Activated CD4-positive, CD25-positive, alpha-beta regulatory T cell treated with anti-CD3 and anti-CD28 coated beads, Interleukin-2, amount 50 U/mL, for 24 hours (primary cell): ENCODE measurements at regions not wholly inside any gene's neighbourhood (a gene's known extent, or its start where the extent isn't known, plus 50 kb on each side); places are given as distances from the start of the nearest gene placed in this dataset.
"Not testable (repeated sequence)": the region's sequence is repeated elsewhere in the genome, so short reads cannot be mapped to it uniquely, and the experiment has no call there.

Experiments
- ATAC-seq, 2 donors: fragments of 150-1000 bp; cut with Tn5 transposase; one replicate each; pipeline ENCODE4 v1.10.0; 2021; ENCODE audit warnings: mild to moderate bottlenecking in 1 of 2, moderate library complexity in 1 of 2

DNA sequence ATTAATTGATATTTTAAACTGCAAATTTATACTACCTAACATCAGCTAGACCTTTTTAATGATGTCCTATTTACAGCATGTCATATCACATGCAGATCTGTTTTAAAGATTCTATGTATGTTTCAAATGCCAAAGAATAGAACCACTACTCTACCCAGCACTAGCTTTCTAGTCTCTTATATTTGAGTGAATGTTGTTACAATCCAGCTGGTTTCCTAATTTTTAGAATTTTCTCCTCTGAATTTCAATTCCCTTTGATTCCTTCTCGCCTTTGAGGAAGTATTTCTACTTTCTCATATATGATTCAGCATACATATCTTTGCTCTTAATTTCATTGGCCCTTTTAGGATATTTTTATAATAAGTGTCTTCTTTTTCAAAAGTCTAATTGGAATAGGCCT is 841.9 kb downstream of the TMTC2 start:
- no peak for ATAC-seq

DNA sequence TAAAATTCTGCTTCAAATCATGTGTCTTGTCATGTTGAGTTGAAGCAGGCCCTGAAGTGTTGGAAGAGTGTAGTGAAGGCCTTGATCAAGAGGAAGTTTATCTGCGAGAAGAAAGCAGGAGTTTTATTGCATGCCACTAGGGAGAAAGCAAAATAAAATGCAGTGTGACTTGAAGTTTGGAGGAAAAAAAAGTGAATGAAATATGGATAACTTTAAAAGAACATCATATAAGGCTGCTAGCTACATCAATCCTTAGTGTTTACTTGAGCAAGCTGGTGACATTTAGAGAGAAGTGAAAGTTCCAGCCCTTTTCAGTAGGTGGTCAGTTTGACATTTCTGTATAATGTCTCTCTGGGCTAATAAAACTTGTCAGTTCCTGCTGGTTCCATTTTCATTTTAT is 841.1 kb downstream of the TMTC2 start:
- no peak for ATAC-seq

DNA sequence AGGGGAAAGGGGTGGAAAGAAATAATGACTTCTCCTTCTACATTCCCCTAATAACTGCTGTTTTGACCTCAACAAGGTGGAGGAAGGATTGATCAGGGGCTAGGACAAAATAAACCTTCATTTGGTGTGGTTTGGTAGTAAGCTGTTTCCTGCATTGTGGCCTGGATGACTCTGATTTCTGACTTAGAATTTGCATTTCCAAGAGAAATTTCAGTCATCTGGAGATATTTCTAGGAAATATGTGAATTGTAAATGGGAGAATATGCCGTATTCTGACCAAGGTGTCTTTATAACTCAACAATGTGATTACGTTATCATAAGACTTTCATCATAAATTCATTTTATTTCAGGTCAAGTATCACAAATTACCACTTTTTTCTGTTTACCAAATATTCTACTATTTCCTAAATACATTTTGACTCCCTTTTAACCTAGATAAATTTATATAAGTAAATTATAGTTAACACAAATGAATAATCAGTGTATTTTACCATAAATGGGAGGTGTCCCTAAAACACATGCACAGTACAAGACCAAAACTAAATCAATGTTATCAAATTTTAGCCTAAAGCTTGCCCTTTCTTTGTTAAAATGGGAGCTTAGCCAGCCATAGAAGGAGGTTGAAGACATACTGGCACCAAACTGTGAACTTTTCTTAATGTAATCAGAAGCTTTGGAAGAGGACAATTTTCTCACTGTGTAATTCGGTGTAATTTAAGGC is 828.8 kb downstream of the TMTC2 start:
- ATAC-seq = no peak

DNA sequence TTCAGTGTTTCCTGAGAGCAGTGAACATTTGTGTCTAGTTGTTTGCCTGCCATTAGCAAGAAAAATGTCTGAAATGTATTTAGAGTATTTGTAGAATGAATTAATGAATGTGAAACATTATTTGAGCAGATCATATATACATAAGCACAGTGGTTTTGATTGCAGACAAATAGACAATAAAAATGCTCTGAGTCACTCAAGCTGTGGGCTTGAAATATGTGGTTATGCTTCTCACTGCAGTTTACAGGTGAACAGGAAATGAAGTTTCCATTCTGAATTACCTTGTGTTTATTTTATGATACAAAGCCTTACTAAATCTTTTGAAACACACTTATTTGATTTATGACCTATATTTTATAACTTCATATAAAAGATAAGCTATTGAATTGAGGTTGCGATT is 827.7 kb downstream of the TMTC2 start:
- no peak for ATAC-seq

DNA sequence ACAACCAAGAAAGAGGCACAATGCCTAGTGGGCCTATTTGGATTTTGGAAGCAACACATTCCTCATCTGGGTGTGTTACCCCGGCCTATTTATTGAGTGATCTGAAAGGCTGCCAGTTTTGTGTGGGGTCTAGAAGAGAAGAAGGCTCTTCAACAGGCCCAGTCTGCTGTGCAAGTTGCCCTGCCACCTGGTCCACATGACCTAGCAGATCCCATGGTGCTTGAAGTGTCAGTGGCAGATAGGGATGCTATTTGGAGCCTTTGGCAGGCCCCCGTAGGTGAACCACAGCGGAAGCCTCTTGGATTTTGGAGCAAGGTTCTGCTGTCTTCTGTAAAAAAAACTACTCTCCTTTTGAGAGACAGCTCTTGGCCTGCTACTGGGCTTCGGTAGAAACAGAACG is 820.1 kb downstream of the TMTC2 start:
- ATAC-seq = no peak

DNA sequence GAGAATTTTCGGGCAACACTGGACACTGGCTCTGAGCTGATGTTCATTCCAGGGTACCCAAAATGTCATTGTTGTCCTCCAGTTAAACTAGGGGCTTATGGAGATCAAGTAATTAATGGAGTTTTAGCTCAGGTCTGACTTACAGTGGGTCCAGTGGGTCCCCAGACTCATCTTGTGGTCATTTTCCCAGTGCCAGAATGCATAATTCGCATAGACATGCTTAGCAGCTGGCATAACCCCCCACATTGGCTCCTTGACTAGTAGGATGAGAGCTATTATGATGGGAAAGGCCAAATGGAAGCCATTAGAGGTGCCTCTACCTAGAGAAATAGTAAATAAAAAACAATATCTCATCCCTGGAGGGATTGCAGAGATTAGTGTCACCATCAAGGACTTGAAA is 818.9 kb downstream of the TMTC2 start:
- no peak for ATAC-seq

DNA sequence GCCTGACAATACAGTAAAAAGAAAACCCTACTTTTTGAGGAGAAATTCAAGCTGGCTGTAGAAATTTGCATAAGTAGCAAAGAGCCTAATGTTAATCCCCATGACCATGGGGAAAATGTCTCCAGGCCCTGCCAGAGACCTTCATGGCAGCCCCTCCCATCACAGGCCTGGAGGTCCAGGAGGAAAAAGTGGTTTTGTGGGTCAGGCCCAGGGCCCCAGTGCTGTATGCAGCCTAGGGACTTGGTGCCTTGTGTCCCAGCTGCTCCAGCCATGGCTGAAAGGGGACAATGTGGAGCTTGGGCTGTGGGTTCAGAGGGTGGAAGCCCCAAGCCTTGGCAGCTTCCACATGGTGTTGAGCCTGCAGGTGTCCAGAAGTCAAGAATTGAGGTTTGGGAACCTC is 813.2 kb downstream of the TMTC2 start:
- not testable (repeated sequence) for ATAC-seq

DNA sequence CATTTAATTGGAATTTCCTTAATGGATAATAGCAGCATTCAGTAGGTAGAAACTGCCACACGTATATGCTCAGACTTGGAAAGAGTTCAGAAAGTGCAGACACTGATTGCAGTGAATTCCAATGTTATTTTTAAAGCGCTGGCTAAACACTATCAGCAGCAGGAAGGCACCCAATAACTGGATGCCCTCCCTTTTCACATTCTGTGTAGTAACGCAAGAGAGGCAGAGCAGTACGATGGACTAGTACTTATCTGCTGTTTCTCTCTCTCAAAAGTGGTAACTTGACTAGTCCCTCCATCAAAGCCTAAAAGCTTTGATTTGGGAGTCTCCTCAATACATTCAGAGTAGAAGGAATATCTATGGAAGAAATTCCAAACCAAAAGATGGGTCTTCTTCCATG is 791.0 kb downstream of the TMTC2 start:
- ATAC-seq = no peak

DNA sequence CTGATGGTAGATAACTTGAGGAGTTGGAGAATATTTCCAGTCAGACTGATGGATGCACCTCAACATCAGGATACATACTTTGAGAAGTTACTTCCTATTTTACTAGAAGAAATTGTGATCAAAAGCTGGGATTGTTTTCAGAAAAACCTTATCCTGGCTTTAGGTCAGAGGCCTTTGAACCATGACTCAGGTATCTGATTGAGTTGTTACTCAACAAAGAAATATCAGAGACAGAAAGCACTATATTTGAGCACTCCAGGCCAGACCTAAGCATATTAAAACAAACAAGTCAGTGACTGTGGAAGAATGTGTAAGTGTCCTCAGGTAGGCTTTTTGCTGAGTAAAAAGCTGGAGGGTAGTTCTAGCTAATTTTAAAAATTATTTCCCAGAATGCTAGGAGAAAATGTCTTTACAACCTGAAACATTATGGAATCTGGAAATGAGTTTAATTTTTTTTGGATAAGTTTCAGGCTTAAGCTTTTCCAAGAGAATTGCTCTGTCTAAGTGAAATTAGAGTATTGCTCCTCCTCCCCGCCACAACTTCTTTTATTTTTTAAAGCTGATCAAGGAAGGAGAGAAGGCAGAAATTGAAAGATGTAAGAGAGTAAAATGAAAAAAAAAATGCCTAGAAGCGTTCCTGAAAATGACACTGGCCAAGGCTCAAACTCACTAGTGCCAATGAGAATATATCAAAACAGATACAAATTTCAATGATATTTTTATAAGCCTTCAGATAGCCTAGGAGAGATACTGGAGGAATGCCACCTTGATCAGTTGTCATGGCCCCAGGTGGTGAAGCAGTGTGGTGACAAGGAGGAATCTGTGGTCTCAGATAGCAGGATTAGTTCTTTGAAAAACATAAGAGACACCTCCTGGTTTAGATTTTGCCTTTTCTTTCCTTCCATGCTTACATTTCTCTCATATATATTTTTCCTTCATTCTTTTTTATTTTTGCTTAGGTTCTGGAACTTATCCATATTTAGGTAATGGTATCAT is 790.3 kb downstream of the TMTC2 start:
- no peak for ATAC-seq

DNA sequence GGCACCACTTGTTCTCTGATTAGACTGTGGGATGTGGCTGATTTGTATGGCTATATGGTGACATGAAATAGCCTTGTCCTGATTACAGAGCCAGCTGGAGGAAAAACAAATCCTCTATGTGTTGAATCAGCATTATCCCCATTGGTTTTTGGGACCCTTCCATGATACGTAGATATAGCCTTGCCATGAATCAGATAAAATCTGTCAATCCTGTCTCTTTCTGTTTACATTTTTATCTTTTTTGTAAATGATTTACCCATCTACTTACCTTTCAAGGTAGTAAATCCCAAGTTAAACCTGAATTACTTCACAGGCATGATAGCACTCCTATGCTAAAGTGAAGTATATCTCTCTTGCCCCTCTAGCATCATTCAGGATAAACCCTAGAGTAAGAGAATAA is 789.3 kb downstream of the TMTC2 start:
- no peak for ATAC-seq

DNA sequence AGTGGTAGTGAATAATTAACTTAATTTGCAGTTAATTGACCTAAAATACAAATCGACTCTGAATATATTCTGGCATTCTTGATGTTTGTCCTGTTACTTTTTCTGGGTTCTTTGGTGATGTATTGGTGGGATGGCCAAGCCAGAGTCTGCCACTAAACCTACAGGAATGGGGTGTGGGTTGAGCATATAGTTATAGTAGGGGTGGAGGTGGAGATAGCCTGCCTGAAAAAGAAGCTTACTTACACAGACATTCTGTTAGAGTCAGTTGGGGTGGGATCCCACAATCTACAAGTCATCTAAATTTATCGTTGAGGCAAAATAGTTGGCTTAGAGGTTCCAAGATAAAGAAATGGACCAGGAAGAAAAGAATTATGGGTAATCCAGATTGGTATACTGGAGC is 787.7 kb downstream of the TMTC2 start:
- no peak for ATAC-seq

DNA sequence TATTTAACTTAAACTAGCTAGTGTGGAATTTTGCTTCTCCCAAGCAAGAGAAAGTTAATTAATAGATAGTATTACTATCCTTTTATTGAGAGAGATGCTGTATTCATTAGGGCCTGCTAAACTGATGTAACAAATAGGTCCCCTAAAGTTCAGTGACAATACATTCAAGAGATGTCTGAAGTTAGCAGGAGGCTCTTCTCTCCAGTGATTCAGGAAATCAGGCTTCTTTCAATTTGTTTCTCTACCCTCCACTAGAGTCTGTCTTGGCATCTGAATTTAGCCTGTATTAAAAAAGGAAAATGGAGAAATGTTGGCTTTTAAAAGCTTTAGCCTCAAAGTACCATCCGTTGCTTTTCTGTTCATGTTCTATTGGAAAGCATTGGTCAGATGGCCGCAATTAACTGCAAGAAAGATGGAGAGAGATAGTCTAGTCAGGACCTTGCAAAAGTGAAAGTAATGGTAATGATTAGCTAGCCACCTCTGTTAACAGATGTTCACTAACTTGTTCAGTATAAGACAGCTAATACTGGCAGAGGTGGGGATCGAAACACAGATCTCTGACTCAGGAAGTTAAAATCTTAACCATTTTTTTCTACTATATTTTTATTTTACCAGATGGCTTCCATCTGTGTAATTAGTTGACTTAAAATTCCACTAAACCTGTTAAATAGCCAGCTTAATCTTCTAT is 786.8 kb downstream of the TMTC2 start:
- ATAC-seq = no peak

DNA sequence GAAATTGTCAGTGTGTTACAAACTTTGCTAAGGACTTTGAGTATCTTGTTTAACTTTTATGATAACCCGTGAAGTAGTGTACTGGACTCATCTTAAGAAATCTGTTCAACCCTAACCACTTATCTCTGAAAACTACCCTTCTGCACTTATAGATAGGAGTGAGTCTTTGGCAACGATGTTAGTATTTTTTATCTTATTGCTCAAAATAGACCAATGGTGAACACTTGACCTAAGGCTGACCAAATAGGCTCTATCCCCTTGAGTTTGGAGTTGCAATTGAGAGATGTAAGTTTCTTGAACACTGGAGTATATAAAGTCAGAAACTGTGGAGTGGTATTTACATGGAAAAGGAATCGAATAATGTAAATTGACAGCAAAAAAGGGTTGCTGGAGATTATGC is 786.1 kb downstream of the TMTC2 start:
- ATAC-seq = no peak

DNA sequence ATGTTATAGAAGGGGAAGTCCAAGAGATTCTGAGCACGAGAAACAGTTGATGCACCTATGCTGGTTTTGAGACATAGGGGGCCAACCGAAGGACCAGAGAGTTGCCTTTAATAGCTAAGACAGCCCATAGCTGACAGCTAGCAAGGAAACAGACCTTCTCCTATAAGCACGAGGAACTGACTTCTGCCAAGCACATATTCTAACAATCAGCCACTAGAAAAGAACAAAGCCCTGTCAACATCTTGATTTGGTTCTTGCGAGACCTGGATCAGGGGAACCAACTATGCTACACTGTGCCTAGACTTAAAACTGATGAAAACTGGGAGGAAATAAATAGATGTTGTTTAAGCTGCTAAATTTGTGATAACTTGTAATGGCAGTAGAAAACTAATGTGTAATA is 785.6 kb downstream of the TMTC2 start:
- ATAC-seq = no peak

DNA sequence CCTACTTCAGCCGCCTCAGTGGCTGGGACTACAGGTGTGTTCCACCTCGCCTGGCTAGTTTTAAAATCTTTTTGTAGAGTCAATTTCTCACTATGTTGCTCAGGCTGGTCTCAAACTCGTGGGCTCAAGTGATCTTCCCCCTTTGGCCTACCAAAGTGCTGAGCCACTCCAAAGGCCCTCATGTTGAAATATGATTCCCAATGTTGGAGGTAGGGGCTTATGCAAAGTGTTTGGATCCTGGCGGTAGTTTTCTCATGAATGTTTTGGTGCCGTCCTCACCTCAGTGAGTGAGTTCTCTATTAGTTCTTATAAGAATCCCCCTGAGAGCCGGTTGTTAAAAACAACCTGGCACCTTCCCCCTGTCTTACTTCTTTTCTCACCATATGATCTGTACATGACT is 784.6 kb downstream of the TMTC2 start:
- no peak for ATAC-seq

DNA sequence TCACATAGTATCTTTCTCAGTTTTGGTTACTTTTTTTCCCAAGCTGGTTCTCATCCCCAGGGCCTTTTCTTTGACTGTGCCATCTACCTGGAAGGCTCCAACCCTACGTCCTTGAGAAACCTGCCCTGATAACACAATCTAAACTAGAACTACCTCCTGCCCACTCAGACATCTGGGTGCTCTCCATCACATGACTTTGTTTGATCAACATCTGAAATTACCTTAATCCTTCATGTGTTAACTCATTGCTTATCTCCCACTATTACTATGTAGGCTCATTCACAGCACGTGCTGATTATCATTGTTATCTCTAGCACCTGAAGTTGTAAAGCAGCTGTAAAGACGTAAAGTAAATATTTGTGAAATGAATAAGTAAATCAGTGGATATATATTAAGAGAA is 784.0 kb downstream of the TMTC2 start:
- ATAC-seq = no peak

DNA sequence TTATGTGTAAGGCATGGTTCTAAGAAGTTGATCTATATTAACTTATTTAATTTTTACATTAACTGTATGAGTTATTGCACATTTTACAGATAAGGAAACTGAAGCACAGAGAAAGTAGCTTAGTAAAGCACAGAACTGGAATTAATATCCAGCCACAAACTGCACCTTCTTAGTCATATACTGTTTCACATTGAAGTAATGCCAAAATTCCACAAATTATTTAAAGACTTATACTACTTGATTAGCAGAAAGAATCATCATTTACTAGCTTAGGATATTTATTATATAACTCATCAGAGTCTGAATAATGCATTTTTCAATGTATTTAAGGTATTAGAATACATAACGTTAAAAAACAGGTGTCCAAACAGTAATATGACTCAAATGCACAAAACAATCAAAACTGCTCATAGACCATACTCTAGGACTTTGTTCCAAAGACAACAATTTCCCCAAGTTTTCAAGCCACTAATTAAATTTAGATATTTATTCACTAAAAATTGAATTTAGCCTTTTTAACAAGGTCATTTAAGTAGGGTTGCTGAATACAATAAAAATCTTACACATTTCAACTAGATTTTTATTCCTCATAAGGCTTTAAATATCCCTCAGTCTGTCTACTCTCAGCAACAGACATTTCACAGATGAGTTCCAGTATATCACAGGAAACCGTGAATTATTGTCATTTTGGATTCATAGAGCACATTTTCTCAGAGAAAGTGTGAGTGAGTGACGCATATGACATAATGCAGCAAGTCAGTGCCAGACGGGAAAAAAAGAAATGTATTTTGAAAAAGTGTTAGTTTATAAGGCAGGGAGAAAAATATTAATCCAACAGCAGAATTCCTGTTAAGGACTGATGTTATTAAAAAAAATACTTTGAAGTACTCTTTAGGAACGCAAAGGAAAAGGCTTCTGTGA is 782.5 kb downstream of the TMTC2 start:
- ATAC-seq = no peak

DNA sequence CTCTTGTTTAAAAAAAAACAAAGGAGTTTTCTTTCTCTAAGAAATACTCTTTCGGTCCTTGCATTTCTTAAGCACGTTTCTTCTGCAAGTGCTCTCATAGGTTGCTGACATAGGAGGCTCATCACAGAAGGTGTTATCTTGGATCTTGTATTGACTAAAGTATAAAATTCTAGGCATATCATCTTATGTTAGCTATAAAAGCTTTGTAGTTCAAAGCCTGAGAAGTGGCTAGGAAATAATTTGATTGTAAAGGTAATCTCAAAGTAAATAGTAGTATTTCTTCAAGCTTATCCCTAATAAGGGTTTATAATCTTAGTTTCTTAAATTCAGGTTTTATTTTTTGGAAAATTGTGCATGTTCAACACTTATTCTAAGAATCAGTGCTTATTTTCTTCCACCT is 778.9 kb downstream of the TMTC2 start:
- no peak for ATAC-seq

DNA sequence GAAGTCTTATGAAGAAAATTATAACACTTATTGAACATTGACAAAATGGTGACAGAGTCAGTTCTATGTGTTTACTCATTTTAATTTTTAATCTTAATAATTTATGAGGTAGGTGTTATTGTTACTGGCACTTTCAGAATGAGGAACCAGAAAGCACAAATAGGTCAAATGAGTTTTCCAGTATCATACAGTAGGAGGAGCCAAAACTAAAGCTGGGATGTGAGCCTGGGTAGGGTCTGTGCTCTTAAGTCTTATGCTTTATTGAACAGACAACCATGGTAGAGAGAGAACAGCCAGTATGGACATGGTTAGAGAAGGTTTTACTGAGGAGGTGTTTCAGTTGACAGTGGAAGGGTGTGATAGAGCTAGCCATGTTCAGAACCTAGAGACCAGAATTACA is 775.7 kb downstream of the TMTC2 start:
- no peak for ATAC-seq

DNA sequence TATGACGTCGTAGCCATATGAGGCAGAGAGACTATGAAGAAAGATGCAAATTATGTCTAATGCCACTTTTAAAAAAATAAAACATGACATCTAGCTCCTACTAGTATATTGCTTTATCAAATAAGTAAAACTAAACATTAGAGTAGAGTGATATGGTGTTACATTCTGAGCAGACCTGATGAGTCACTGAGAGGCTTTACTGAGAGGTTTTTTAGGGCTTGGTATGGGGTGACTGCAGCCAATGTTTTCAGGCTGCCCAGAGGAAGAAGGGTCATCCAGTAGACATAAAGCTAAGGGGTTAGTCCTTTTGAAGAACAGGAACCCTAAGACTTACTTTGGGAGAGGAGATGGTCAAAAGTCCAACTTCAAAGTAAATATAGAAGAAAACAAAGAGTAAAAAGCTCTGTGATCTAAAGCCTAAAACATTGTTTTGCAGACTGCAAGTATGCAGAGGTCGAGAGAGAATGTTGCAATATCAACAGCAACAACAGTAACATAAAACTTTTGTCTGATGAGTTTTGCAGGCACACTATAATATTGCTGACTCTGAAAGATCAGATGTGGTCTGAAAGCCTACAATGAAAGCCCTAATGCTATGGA is 774.7 kb downstream of the TMTC2 start:
- ATAC-seq = no peak

DNA sequence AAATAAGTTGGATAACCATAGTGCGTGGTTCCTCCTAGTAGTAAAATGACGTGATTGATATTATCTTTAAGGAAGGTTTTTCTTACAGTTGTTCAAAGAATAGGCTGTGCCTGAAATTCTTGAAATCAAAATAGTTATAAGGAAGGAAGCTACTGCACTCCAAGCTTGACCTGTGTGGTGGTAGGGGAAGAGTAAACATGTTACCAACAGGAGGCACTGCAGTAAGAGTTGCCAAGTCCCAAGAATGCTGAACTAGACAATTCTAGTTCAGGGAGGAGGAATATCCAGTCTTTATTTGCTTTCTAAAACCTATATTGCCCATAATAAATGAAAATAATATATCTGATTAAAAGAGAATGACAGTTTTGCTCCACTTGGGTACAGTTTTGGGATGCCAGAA is 764.5 kb downstream of the TMTC2 start:
- ATAC-seq = no peak

DNA sequence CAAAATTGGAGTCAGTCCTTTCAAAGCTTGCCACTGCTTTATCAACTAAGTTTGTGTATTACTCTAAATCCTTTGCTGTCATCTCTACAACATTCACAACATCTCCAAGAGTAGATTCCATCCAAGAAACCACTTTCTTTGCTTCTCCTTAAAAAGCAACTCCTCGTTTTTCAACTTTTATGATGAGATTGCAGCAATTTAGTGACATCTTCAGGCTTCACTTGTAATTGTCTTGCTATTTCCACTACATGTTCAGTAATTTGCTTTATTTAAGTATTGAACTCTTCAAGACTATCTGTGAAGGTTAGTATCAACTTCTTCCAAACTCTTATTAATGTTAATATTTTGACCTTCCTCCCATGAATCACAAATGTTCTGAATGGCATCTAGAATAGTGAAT is 747.9 kb downstream of the TMTC2 start:
- ATAC-seq = no peak
